ENCODE measurements at regions not wholly inside any gene's neighbourhood (a gene's known extent, or its start where the extent isn't known, plus 50 kb on each side); places are given as distances from the start of the nearest gene placed in this dataset.

- DNase-seq, result no peak
- no peak overlapping the region for H3K4me3 ChIP-seq (ENCODE audit: low read length)
- H3K27ac ChIP-seq (ENCODE audit: low read length), result no peak overlapping the region
- no peak overlapping the region for H3K4me2 ChIP-seq (ENCODE audit: low read depth, low read length)
- no peaks in the 10 kb centered on the region for H3K4me1 ChIP-seq (ENCODE audit: low read length)
- H3K9ac ChIP-seq (ENCODE audit: low read length), result no peak overlapping the region
- H3K79me2 ChIP-seq (ENCODE audit: low read length), result no peaks in the 10 kb centered on the region
- H3F3A ChIP-seq (ENCODE audit: insufficient read depth, low read length), result no peaks in the 10 kb centered on the region
- H3K36me3 ChIP-seq (replicated peaks; ENCODE audit: insufficient read depth, low read length), result no peaks in the 10 kb centered on the region
- H3K9me3 ChIP-seq (replicated peaks; ENCODE audit: insufficient read depth, low read length), result no peaks in the 10 kb centered on the region
- TF ChIP-seq EZH2phosphoT487 (IDR thresholded peaks at IDR 0.05; ENCODE audit: low read length), result no peak
- TF ChIP-seq, protein P1, sequence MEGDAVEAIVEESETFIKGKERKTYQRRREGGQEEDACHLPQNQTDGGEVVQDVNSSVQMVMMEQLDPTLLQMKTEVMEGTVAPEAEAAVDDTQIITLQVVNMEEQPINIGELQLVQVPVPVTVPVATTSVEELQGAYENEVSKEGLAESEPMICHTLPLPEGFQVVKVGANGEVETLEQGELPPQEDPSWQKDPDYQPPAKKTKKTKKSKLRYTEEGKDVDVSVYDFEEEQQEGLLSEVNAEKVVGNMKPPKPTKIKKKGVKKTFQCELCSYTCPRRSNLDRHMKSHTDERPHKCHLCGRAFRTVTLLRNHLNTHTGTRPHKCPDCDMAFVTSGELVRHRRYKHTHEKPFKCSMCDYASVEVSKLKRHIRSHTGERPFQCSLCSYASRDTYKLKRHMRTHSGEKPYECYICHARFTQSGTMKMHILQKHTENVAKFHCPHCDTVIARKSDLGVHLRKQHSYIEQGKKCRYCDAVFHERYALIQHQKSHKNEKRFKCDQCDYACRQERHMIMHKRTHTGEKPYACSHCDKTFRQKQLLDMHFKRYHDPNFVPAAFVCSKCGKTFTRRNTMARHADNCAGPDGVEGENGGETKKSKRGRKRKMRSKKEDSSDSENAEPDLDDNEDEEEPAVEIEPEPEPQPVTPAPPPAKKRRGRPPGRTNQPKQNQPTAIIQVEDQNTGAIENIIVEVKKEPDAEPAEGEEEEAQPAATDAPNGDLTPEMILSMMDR (IDR thresholded peaks at IDR 0.05; ENCODE audit: low read length), result no peak
- no peak for TF ChIP-seq EZH2 (optimal IDR thresholded peaks at IDR 0.05; ENCODE audit: low read depth, low read length)
- no peaks in the 10 kb centered on the region for H4K20me1 ChIP-seq (ENCODE audit: insufficient read depth, low read length)
- no peak overlapping the region for H2AFZ ChIP-seq (ENCODE audit: low read length)
- H3K9me2 ChIP-seq (replicated peaks; ENCODE audit: insufficient read depth, low read length), result no peaks in the 10 kb centered on the region
- H3K27me3 ChIP-seq (replicated peaks; ENCODE audit: insufficient read depth, low read length), result no peaks in the 10 kb centered on the region
These were observed 950.7 kb upstream of the PHF14 start for GRCh38 chr7:10022957-10023356.

DNA sequence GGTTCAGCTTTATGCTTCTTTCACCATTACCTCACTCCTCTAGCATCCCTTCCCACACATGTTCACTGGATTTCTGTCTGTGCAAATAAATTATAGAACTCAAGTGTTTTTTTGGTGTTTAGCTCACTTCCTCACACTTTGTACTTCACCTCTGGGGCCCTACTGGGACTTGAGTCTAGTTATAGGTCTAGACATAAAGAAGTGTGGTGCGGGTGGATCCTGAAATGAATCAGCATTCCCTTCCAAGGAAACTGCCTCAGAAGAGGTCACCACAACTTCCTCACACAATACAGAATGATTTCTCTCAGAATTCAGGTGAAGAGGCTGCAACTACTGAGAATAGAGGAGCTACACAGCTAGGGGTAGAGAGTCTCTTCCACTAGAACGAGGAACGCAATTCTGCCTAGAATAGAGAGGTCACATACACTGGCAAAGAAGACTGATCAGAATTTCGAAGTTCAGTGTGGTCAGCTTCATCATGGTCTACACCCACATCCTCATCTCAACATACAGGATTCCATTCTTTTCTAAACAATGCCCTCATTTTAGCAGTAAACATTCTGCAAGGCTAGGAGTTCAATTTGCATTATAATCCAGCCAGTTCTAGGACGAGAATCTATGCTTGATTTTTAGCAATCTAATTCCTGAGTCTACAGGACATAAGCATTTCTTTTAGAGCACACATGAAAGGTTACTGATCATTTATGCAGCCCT lies 938.7 kb upstream of the PHF14 start:
- Histone ChIP-seq H3F3A (ENCODE audit: insufficient read depth, low read length) (no peaks in the 10 kb centered on the region), H3K9ac (ENCODE audit: low read length) (no peak overlapping the region), H3K27ac (ENCODE audit: low read length) (no peak overlapping the region), H3K9me2 (replicated peaks; ENCODE audit: insufficient read depth, low read length) (no peaks in the 10 kb centered on the region), H3K27me3 (replicated peaks; ENCODE audit: insufficient read depth, low read length) (no peaks in the 10 kb centered on the region), H2AFZ (ENCODE audit: low read length) (no peak overlapping the region), H4K20me1 (ENCODE audit: insufficient read depth, low read length) (no peaks in the 10 kb centered on the region), H3K4me2 (ENCODE audit: low read depth, low read length) (no peak overlapping the region), H3K4me1 (ENCODE audit: low read length) (no peaks in the 10 kb centered on the region), H3K36me3 (replicated peaks; ENCODE audit: insufficient read depth, low read length) (no peaks in the 10 kb centered on the region), H3K79me2 (ENCODE audit: low read length) (no peaks in the 10 kb centered on the region), H3K4me3 (ENCODE audit: low read length) (no peak overlapping the region), H3K9me3 (replicated peaks; ENCODE audit: insufficient read depth, low read length) (no peaks in the 10 kb centered on the region)
- DNase-seq, result no peak
- no peak for TF ChIP-seq EZH2 (optimal IDR thresholded peaks at IDR 0.05; ENCODE audit: low read depth, low read length)
- TF ChIP-seq, protein P1 (IDR thresholded peaks at IDR 0.05; ENCODE audit: low read length), result no peak
- no peak for TF ChIP-seq EZH2phosphoT487 (IDR thresholded peaks at IDR 0.05; ENCODE audit: low read length)

GRCh38 chr7:10036693-10037092 lies 937.0 kb upstream of the PHF14 start:
- Histone ChIP-seq H3K9me3 (replicated peaks; ENCODE audit: insufficient read depth, low read length) (no peaks in the 10 kb centered on the region), H3K4me1 (ENCODE audit: low read length) (no peaks in the 10 kb centered on the region), H3K9ac (ENCODE audit: low read length) (no peak overlapping the region), H3K36me3 (replicated peaks; ENCODE audit: insufficient read depth, low read length) (no peaks in the 10 kb centered on the region), H3F3A (ENCODE audit: insufficient read depth, low read length) (no peaks in the 10 kb centered on the region), H3K4me3 (ENCODE audit: low read length) (no peak overlapping the region), H3K27me3 (replicated peaks; ENCODE audit: insufficient read depth, low read length) (no peaks in the 10 kb centered on the region), H3K4me2 (ENCODE audit: low read depth, low read length) (no peak overlapping the region), H3K79me2 (ENCODE audit: low read length) (no peaks in the 10 kb centered on the region), H4K20me1 (ENCODE audit: insufficient read depth, low read length) (no peaks in the 10 kb centered on the region), H3K27ac (ENCODE audit: low read length) (no peak overlapping the region), H3K9me2 (replicated peaks; ENCODE audit: insufficient read depth, low read length) (no peaks in the 10 kb centered on the region), H2AFZ (ENCODE audit: low read length) (no peak overlapping the region)
- no peak for DNase-seq
- TF ChIP-seq EZH2phosphoT487 (IDR thresholded peaks at IDR 0.05; ENCODE audit: low read length), result no peak
- TF ChIP-seq, protein P1 (IDR thresholded peaks at IDR 0.05; ENCODE audit: low read length), result no peak

Data from MM.1S (cell line).